AG04450 (cell line): ENCODE measurements at regions not wholly inside any gene's neighbourhood (a gene's known extent, or its start where the extent isn't known, plus 50 kb on each side); places are given as distances from the start of the nearest gene placed in this dataset.

Experiments used
- CTCF ChIA-PET: fragments of 300-600, 350-600 bp; formaldehyde crosslinking; extraction: SDS; loops from one replicate; lab custom pipeline; 2022; ENCODE audit warnings: antibody characterized with exemption, inconsistent platforms; lab: Charles Lee
- POLR2A ChIA-PET: fragments of 350-600 bp; formaldehyde crosslinking; extraction: SDS; loops from one replicate; lab custom pipeline; 2021; ENCODE audit warnings: antibody characterized with exemption, inconsistent platforms; lab: Yijun Ruan, JAX
- DNase-seq: peaks from one replicate; pipeline ENCODE4 v3.0.0-alpha.2; 2011; ENCODE audit warnings: low read depth, low spot score
- H3K27ac ChIP-seq: one replicate; pipeline ENCODE4 v1.5.1; 2012; ENCODE audit warnings: low read depth, low read length, control low read depth
- H3K27me3 ChIP-seq: one replicate; pipeline ENCODE4 v1.6.0; 2012; ENCODE audit warnings: low read length; ENCODE audit not compliant: control insufficient read depth, insufficient read depth
- H3K4me3 ChIP-seq: 2 replicates; pipeline ENCODE4 v1.5.1; 2011; ENCODE audit warnings: mild to moderate bottlenecking, low read depth, low read length, control low read depth
- H3K9me3 ChIP-seq: 2 replicates; pipeline ENCODE4 v1.5.1; 2012; ENCODE audit warnings: low read length; ENCODE audit not compliant: control insufficient read depth, insufficient read depth
- TF ChIP-seq, protein P1 (sequence below): IDR thresholded peaks from 2 replicates; pipeline ENCODE4 v1.5.1; 2011; ENCODE audit warnings: low read depth, low read length, control low read depth, inconsistent platforms

DNA sequence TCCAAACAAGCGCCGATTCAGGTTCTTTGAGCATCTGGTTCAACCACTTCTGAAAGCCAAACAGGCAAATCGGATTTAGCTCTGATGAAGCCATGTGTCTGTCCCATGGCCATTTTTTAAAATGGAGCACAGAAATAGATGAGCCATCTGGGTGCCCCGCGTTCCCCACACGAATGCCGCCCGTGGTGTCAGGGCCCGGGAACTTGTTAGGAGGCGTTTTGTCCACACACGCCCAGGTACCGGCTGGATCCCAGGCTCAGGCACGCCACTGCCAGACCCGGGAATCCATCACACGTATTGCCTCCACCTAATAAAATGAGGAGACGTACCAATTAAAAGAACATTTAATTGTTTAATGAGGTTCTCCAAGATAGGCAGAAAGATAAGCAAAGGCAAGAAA is 374.4 kb upstream of the SALL3 start:
- POLR2A ChIA-PET: no interaction called here

DNA sequence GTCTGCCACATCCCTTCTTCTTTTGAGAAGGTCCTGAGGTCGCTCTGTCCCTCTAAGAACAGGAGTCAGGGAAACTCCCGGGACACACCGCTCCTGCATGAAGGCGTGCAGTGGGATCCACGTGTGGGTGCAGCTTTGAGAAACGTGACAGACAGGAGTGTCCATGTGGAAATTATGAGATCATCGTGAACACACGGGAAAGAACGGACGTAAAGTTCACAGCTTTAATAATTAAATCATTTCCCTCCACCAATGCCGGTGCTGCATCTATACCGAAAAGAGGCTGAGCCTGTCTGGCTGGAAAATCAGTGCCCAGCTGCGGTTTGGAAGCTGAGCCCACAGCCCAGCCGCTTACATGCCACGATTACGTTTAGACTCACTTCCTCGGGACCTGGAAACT is 372.4 kb upstream of the SALL3 start:
- CTCF ChIA-PET: no interaction called here
- DNase-seq: no peak
- TF ChIP-seq, protein P1, sequence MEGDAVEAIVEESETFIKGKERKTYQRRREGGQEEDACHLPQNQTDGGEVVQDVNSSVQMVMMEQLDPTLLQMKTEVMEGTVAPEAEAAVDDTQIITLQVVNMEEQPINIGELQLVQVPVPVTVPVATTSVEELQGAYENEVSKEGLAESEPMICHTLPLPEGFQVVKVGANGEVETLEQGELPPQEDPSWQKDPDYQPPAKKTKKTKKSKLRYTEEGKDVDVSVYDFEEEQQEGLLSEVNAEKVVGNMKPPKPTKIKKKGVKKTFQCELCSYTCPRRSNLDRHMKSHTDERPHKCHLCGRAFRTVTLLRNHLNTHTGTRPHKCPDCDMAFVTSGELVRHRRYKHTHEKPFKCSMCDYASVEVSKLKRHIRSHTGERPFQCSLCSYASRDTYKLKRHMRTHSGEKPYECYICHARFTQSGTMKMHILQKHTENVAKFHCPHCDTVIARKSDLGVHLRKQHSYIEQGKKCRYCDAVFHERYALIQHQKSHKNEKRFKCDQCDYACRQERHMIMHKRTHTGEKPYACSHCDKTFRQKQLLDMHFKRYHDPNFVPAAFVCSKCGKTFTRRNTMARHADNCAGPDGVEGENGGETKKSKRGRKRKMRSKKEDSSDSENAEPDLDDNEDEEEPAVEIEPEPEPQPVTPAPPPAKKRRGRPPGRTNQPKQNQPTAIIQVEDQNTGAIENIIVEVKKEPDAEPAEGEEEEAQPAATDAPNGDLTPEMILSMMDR: no peak
- Histone ChIP-seq H3K9me3 (peaks cover 73% of the 10 kb centered on the region), H3K27ac (no peak overlapping the region), H3K27me3 (no peaks in the 10 kb centered on the region), H3K4me3 (no peak overlapping the region)
- POLR2A ChIA-PET: no interaction called here

More for the DNA sequence above, 374.4 kb upstream of the SALL3 start:
- DNase-seq: no peak
- Histone ChIP-seq H3K4me3 (no peak overlapping the region), H3K9me3 (peaks cover 73% of the 10 kb centered on the region), H3K27ac (no peak overlapping the region), H3K27me3 (no peaks in the 10 kb centered on the region)
- CTCF ChIA-PET: no interaction called here
- TF ChIP-seq, protein P1: no peak

- TF ChIP-seq, protein P1: no peak
- no peak overlapping the region for H3K27ac ChIP-seq
- peaks cover 73% of the 10 kb centered on the region for H3K9me3 ChIP-seq
- DNase-seq: no peak
- no peak overlapping the region for H3K4me3 ChIP-seq
- ChIA-PET POLR2A (no interaction called here), CTCF (no interaction called here)
- H3K27me3 ChIP-seq: no peaks in the 10 kb centered on the region
Observed at GRCh38 chr18:78607784-78608183, 371.8 kb upstream of the SALL3 start.

GRCh38 chr18:78610179-78610578 is 369.4 kb upstream of the SALL3 start:
- no peaks in the 10 kb centered on the region for H3K27me3 ChIP-seq
- peaks cover 64% of the 10 kb centered on the region for H3K9me3 ChIP-seq
- ChIA-PET POLR2A (no interaction called here), CTCF (no interaction called here)
- no peak overlapping the region for H3K4me3 ChIP-seq
- TF ChIP-seq, protein P1: no peak
- no peak for DNase-seq
- H3K27ac ChIP-seq: no peak overlapping the region

DNA sequence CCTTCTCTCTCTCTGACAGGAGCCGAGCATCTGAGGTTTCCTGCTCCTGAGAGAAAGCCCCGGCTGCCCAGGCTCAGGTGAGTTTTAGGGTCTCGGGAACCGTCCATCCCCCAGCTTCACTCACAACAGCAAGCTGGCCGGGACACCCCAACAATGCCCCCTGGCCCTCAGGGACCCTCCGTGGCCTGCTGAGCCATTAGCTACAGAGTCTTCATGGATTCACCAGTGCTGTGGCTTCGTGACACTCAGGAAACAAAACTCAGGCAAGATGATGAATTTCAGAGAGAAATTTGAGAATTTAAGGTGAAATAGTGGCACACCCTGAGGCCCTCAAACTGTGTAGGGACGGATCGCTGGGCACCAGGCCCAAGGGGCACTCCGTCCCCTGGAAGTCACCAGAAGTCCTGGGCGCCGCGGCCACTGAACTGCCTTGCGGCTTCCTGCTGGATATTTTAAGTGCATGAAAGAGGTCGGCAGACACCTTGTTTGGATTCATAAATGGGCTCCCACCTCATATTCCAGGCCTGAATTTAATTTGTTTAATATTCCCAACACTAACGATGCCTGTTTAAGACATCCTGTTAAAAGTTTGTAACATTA is 368.3 kb upstream of the SALL3 start:
- no peaks in the 10 kb centered on the region for H3K27me3 ChIP-seq
- CTCF ChIA-PET: no interaction called here

More for the DNA sequence above, 368.3 kb upstream of the SALL3 start:
- Histone ChIP-seq H3K9me3 (peaks cover 54% of the 10 kb centered on the region), H3K4me3 (no peak overlapping the region), H3K27ac (no peak overlapping the region)
- no peak for DNase-seq
- TF ChIP-seq, protein P1: no peak
- POLR2A ChIA-PET: no interaction called here
